Neural cell (in vitro differentiated cells): ENCODE measurements at regions not wholly inside any gene's neighbourhood (a gene's known extent, or its start where the extent isn't known, plus 50 kb on each side); places are given as distances from the start of the nearest gene placed in this dataset.

Experiments used
- H2AFZ ChIP-seq: fragments of 200-600, 300-800 bp; sonication (generic), shearing (Covaris generic); 2 replicates; pipeline ENCODE4 v1.6.0; 2014; ENCODE audit warnings: low read depth, mild to moderate bottlenecking, antibody characterized with exemption, low read length, moderate library complexity
- H3F3A ChIP-seq: fragments of 200-600 bp; shearing (Covaris generic); 2 replicates; pipeline ENCODE4 v1.6.1; 2016; ENCODE audit warnings: mild to moderate bottlenecking, moderate library complexity, mixed read lengths, antibody characterized with exemption, low read length; ENCODE audit not compliant: insufficient read depth, poor library complexity, severe bottlenecking
- H3K27ac ChIP-seq: fragments of 200-600, 300-800 bp; sonication (generic), shearing (Covaris generic); 2 replicates; pipeline ENCODE4 v1.5.1; 2014; ENCODE audit warnings: mild to moderate bottlenecking, low read length, moderate library complexity
- H3K27me3 ChIP-seq: fragments of 300-800, 200-600 bp; sonication (generic), shearing (Covaris generic); 2 replicates; pipeline ENCODE4 v1.6.0; 2014; ENCODE audit warnings: mild to moderate bottlenecking, low read depth, low read length, moderate library complexity; ENCODE audit not compliant: insufficient read depth
- H3K36me3 ChIP-seq: fragments of 300-800, 200-600 bp; sonication (generic), shearing (Covaris generic); 2 replicates; pipeline ENCODE4 v1.5.1; 2014; ENCODE audit warnings: mild to moderate bottlenecking, antibody characterized with exemption, low read length, moderate library complexity; ENCODE audit not compliant: insufficient read depth
- H3K4me2 ChIP-seq: fragments of 300-800, 200-600 bp; sonication (generic), shearing (Covaris generic); 2 replicates; pipeline ENCODE4 v1.6.0; 2014; ENCODE audit warnings: mild to moderate bottlenecking, low read length
- H3K4me3 ChIP-seq: fragments of 300-800, 200-600 bp; sonication (generic), shearing (Covaris generic); 2 replicates; pipeline ENCODE4 v1.5.1; 2014; ENCODE audit warnings: mild to moderate bottlenecking, low read length, moderate library complexity
- H3K79me2 ChIP-seq: fragments of 200-600 bp; shearing (Covaris generic); replicated peaks from 2 replicates; pipeline ENCODE4 v1.6.0; 2014; ENCODE audit warnings: mild to moderate bottlenecking, low read length, moderate library complexity; ENCODE audit not compliant: insufficient read depth
- H3K9ac ChIP-seq: fragments of 300-800, 200-600 bp; sonication (generic), shearing (Covaris generic); 2 replicates; pipeline ENCODE4 v1.6.1; 2016; ENCODE audit warnings: mild to moderate bottlenecking, low read length, mixed read lengths
- H3K9me2 ChIP-seq: fragments of 200-600 bp; shearing (Covaris generic); 2 replicates; pipeline ENCODE4 v1.6.1; 2016; ENCODE audit warnings: mild to moderate bottlenecking, low read length, mixed read lengths; ENCODE audit not compliant: insufficient read depth
- H3K9me3 ChIP-seq: fragments of 200-600, 300-800 bp; sonication (generic), shearing (Covaris generic); 2 replicates; pipeline ENCODE4 v1.6.1; 2016; ENCODE audit warnings: mild to moderate bottlenecking, mixed run types, low read length, moderate library complexity, mixed read lengths
- H4K20me1 ChIP-seq: fragments of 200-600 bp; shearing (Covaris generic); 2 replicates; pipeline ENCODE4 v1.6.1; 2016; ENCODE audit warnings: mild to moderate bottlenecking, mixed run types; ENCODE audit not compliant: insufficient read depth
- EP300 ChIP-seq: fragments of 450-650 bp; conservative IDR thresholded peaks from 2 replicates; pipeline ENCODE4 v1.6.1; 2014; ENCODE audit warnings: antibody characterized with exemption, mild to moderate bottlenecking, moderate library complexity; ENCODE audit not compliant: poor library complexity, severe bottlenecking
- EZH2 ChIP-seq: fragments of 200-600, 300-800 bp; shearing (Covaris generic), sonication (generic); IDR thresholded peaks from 2 replicates; pipeline ENCODE4 v1.6.1; 2014; ENCODE audit warnings: antibody characterized with exemption, low read length, borderline replicate concordance, mild to moderate bottlenecking; ENCODE audit not compliant: insufficient read depth, poor library complexity, severe bottlenecking
- MXI1 ChIP-seq: fragments of 450-650 bp; conservative IDR thresholded peaks from 2 replicates; pipeline ENCODE4 v1.6.1; 2014; ENCODE audit warnings: antibody characterized with exemption, mild to moderate bottlenecking; ENCODE audit not compliant: poor library complexity, severe bottlenecking
- RAD21 ChIP-seq: fragments of 450-650 bp; conservative IDR thresholded peaks from 2 replicates; pipeline ENCODE4 v1.6.1; 2014; ENCODE audit warnings: antibody characterized with exemption, mild to moderate bottlenecking, moderate library complexity
- SMC3 ChIP-seq: fragments of 450-650 bp; conservative IDR thresholded peaks from 2 replicates; pipeline ENCODE4 v1.6.1; 2014; ENCODE audit warnings: antibody characterized with exemption, mild to moderate bottlenecking, moderate library complexity; ENCODE audit not compliant: poor library complexity
- TAF1 ChIP-seq: IDR thresholded peaks from 2 replicates; pipeline ENCODE4 v1.6.1; 2012; ENCODE audit warnings: low read depth
- TF ChIP-seq, protein P1 (sequence below): fragments of 450-650 bp; IDR thresholded peaks from 2 replicates; pipeline ENCODE4 v1.5.1; 2014; ENCODE audit warnings: antibody characterized with exemption, mild to moderate bottlenecking, moderate library complexity; ENCODE audit not compliant: poor library complexity, severe bottlenecking
- TF ChIP-seq, protein P2 (sequence below): IDR thresholded peaks from 2 replicates; pipeline ENCODE4 v1.6.1; 2012; ENCODE audit warnings: borderline replicate concordance

GRCh38 chr20:48409055-48409615, 418.7 kb downstream of the PREX1 start:
- H3K79me2 ChIP-seq: no peaks in the 10 kb centered on the region
- no peak overlapping the region for H3K4me2 ChIP-seq
- H3F3A ChIP-seq: no peaks in the 10 kb centered on the region
- peak overlapping the region; percentile 8 for H3K27ac ChIP-seq
- no peaks in the 10 kb centered on the region for H4K20me1 ChIP-seq
- H3K27me3 ChIP-seq: no peaks in the 10 kb centered on the region
- no peaks in the 10 kb centered on the region for H3K36me3 ChIP-seq
- H3K4me3 ChIP-seq: no peak overlapping the region
- H3K9me2 ChIP-seq: no peaks in the 10 kb centered on the region
- H3K9me3 ChIP-seq: no peaks in the 10 kb centered on the region
- no peak overlapping the region for H2AFZ ChIP-seq
- H3K9ac ChIP-seq: no peak overlapping the region
- TF ChIP-seq SMC3: no peak
- TF ChIP-seq, protein P1, sequence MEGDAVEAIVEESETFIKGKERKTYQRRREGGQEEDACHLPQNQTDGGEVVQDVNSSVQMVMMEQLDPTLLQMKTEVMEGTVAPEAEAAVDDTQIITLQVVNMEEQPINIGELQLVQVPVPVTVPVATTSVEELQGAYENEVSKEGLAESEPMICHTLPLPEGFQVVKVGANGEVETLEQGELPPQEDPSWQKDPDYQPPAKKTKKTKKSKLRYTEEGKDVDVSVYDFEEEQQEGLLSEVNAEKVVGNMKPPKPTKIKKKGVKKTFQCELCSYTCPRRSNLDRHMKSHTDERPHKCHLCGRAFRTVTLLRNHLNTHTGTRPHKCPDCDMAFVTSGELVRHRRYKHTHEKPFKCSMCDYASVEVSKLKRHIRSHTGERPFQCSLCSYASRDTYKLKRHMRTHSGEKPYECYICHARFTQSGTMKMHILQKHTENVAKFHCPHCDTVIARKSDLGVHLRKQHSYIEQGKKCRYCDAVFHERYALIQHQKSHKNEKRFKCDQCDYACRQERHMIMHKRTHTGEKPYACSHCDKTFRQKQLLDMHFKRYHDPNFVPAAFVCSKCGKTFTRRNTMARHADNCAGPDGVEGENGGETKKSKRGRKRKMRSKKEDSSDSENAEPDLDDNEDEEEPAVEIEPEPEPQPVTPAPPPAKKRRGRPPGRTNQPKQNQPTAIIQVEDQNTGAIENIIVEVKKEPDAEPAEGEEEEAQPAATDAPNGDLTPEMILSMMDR: no peak

DNA sequence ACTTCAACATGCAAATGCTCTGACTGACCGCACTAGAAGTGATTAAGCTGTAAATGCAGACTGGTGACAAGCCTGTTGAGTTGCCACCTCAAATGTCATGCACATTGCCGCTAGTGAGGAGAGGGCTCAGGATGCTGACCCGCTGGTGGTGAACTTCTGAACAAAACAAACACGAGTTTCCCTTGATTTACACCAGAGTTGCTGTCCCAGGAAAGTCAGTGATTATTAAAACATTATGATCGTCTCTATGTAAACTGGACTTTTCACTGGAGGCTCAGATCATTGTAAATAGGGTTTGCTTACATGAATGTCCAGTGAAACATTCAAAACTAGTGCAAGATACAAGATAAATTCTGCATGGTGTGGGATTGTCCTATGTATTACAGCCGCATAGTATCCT, 420.1 kb downstream of the PREX1 start:
- no peak overlapping the region for H3K4me2 ChIP-seq
- no peaks in the 10 kb centered on the region for H3F3A ChIP-seq
- no peaks in the 10 kb centered on the region for H3K27me3 ChIP-seq
- TF ChIP-seq SMC3 (no peak), EZH2 (no peak), EP300 (no peak), MXI1 (no peak), TAF1 (no peak), RAD21 (no peak)
- TF ChIP-seq, protein P1: no peak
- TF ChIP-seq, protein P2, sequence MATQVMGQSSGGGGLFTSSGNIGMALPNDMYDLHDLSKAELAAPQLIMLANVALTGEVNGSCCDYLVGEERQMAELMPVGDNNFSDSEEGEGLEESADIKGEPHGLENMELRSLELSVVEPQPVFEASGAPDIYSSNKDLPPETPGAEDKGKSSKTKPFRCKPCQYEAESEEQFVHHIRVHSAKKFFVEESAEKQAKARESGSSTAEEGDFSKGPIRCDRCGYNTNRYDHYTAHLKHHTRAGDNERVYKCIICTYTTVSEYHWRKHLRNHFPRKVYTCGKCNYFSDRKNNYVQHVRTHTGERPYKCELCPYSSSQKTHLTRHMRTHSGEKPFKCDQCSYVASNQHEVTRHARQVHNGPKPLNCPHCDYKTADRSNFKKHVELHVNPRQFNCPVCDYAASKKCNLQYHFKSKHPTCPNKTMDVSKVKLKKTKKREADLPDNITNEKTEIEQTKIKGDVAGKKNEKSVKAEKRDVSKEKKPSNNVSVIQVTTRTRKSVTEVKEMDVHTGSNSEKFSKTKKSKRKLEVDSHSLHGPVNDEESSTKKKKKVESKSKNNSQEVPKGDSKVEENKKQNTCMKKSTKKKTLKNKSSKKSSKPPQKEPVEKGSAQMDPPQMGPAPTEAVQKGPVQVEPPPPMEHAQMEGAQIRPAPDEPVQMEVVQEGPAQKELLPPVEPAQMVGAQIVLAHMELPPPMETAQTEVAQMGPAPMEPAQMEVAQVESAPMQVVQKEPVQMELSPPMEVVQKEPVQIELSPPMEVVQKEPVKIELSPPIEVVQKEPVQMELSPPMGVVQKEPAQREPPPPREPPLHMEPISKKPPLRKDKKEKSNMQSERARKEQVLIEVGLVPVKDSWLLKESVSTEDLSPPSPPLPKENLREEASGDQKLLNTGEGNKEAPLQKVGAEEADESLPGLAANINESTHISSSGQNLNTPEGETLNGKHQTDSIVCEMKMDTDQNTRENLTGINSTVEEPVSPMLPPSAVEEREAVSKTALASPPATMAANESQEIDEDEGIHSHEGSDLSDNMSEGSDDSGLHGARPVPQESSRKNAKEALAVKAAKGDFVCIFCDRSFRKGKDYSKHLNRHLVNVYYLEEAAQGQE: no peak
- no peaks in the 10 kb centered on the region for H4K20me1 ChIP-seq
- no peaks in the 10 kb centered on the region for H3K9me3 ChIP-seq
- no peak overlapping the region for H2AFZ ChIP-seq
- H3K9ac ChIP-seq: no peak overlapping the region
- H3K36me3 ChIP-seq: no peaks in the 10 kb centered on the region
- H3K27ac ChIP-seq: no peak overlapping the region
- H3K79me2 ChIP-seq: no peaks in the 10 kb centered on the region
- no peak overlapping the region for H3K4me3 ChIP-seq
- H3K9me2 ChIP-seq: no peaks in the 10 kb centered on the region
